GM21576 (cell line): ENCODE measurements at regions not wholly inside any gene's neighbourhood (a gene's known extent, or its start where the extent isn't known, plus 50 kb on each side); places are given as distances from the start of the nearest gene placed in this dataset.

ENCODE experiments used
- ATAC-seq: cut with Tn5 transposase; IDR thresholded peaks from one replicate; pipeline ENCODE4 v1.9.1; 2021; ENCODE audit warnings: mild to moderate bottlenecking, moderate library complexity; ENCODE audit not compliant: unreplicated experiment

- ATAC-seq = no peak
These were observed 1123.3 kb upstream of the B3GALT2 start for GRCh38 chr1:194309697-194310096.

GRCh38 chr1:194309269-194309668 lies 1122.9 kb upstream of the B3GALT2 start:
- ATAC-seq = no peak

GRCh38 chr1:194300776-194301175 lies 1114.4 kb upstream of the B3GALT2 start:
- ATAC-seq = no peak

GRCh38 chr1:194300340-194300739 lies 1113.9 kb upstream of the B3GALT2 start:
- ATAC-seq = no peak

- no peak for ATAC-seq
These were observed 1111.7 kb upstream of the B3GALT2 start for GRCh38 chr1:194298007-194298598.

GRCh38 chr1:194297094-194297493 lies 1110.7 kb upstream of the B3GALT2 start:
- no peak for ATAC-seq

GRCh38 chr1:194296201-194296600 lies 1109.8 kb upstream of the B3GALT2 start:
- ATAC-seq = no peak

GRCh38 chr1:194295685-194296084 lies 1109.3 kb upstream of the B3GALT2 start:
- peak; percentile 91 for ATAC-seq

GRCh38 chr1:194293851-194294405 lies 1107.5 kb upstream of the B3GALT2 start:
- no peak for ATAC-seq

- ATAC-seq = no peak
These were observed 1106.6 kb upstream of the B3GALT2 start for GRCh38 chr1:194292966-194293365.

- peak; percentile 99 for ATAC-seq
These were observed 1103.3 kb upstream of the B3GALT2 start for GRCh38 chr1:194289569-194290266.

- no peak for ATAC-seq
These were observed 1101.8 kb upstream of the B3GALT2 start for GRCh38 chr1:194288238-194288637.

- ATAC-seq = no peak
These were observed 1095.0 kb upstream of the B3GALT2 start for GRCh38 chr1:194281376-194281775.

GRCh38 chr1:194280463-194280862 lies 1094.0 kb upstream of the B3GALT2 start:
- ATAC-seq = no peak

GRCh38 chr1:194279975-194280374 lies 1093.6 kb upstream of the B3GALT2 start:
- peak; percentile 90 for ATAC-seq

GRCh38 chr1:194277927-194278326 lies 1091.5 kb upstream of the B3GALT2 start:
- no peak for ATAC-seq

GRCh38 chr1:194273660-194274059 lies 1087.2 kb upstream of the B3GALT2 start:
- no peak for ATAC-seq

GRCh38 chr1:194268839-194269238 lies 1082.4 kb upstream of the B3GALT2 start:
- no peak for ATAC-seq

- no peak for ATAC-seq
These were observed 1080.6 kb upstream of the B3GALT2 start for GRCh38 chr1:194267021-194267420.

- no peak for ATAC-seq
These were observed 1069.6 kb upstream of the B3GALT2 start for GRCh38 chr1:194256010-194256409.

- ATAC-seq = no peak
These were observed 1065.8 kb upstream of the B3GALT2 start for GRCh38 chr1:194252199-194252598.

- no peak for ATAC-seq
These were observed 1054.8 kb upstream of the B3GALT2 start for GRCh38 chr1:194241215-194241614.
